HEK293 (cell line): ENCODE measurements at regions not wholly inside any gene's neighbourhood (a gene's known extent, or its start where the extent isn't known, plus 50 kb on each side); places are given as distances from the start of the nearest gene placed in this dataset.
"Not testable (repeated sequence)": the region's sequence is repeated elsewhere in the genome, so short reads cannot be mapped to it uniquely, and the experiment has no call there.

Experiments
- REPIN1 ChIP-seq: fragments of 450-650 bp; formaldehyde crosslinking; IDR thresholded peaks from 2 replicates; pipeline ENCODE4 v1.5.1; 2017; ENCODE audit warnings: missing biosample characterization, missing genetic modification characterization, low read depth
- YY1 ChIP-seq: fragments of 450-650 bp; formaldehyde crosslinking; IDR thresholded peaks from 2 replicates; pipeline ENCODE4 v1.5.1; 2018; ENCODE audit warnings: missing biosample characterization, missing genetic modification characterization
- ZNF48 ChIP-seq: fragments of 450-650 bp; formaldehyde crosslinking; IDR thresholded peaks from 2 replicates; pipeline ENCODE4 v1.5.1; 2016; ENCODE audit warnings: missing biosample characterization, missing genetic modification characterization
- ZNF558 ChIP-seq: fragments of 450-650 bp; formaldehyde crosslinking; IDR thresholded peaks from 2 replicates; pipeline ENCODE4 v1.5.1; 2016; ENCODE audit warnings: missing biosample characterization, missing genetic modification characterization
- TF ChIP-seq, protein P1 (sequence below): fragments of 450-650 bp; formaldehyde crosslinking; IDR thresholded peaks from 2 replicates; pipeline ENCODE4 v1.5.1; 2016; ENCODE audit warnings: missing biosample characterization, missing genetic modification characterization

DNA sequence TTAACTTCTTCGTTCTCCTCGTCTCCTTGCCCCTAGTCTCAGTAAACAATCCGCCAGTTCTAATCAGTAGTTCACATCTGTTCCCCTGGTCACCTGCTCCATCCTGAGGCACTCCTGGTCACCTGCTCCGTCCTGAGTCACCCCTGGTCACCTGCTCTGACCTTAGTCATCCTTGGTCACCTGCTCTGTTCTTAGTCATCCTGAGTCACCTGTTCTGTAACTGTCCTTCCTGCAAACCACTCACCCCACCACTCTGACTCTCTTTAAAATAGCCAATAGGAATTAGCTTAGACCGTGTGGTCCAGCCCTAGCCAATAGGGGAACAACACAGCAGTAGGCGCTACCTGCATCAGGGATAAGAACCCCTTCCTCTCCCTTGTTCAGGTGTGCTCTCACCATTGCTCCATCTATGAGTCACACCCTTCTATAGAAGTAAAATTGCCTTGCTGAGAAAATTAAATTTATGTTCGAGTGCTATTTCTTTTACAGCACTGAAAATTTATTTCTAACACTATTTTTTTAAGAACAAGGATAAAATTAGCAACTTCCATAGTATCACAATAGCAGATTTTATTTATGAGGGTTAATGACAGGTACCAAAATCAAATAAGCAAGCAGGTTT, 237.6 kb upstream of the DIO3 start:
- not testable (repeated sequence) for TF ChIP-seq ZNF48, REPIN1, YY1, ZNF558 (tag by site-specific recombination)
- TF ChIP-seq, protein P1, sequence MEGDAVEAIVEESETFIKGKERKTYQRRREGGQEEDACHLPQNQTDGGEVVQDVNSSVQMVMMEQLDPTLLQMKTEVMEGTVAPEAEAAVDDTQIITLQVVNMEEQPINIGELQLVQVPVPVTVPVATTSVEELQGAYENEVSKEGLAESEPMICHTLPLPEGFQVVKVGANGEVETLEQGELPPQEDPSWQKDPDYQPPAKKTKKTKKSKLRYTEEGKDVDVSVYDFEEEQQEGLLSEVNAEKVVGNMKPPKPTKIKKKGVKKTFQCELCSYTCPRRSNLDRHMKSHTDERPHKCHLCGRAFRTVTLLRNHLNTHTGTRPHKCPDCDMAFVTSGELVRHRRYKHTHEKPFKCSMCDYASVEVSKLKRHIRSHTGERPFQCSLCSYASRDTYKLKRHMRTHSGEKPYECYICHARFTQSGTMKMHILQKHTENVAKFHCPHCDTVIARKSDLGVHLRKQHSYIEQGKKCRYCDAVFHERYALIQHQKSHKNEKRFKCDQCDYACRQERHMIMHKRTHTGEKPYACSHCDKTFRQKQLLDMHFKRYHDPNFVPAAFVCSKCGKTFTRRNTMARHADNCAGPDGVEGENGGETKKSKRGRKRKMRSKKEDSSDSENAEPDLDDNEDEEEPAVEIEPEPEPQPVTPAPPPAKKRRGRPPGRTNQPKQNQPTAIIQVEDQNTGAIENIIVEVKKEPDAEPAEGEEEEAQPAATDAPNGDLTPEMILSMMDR (tag by site-specific recombination): not testable (repeated sequence)
